HepG2 (cell line): ENCODE measurements at regions not wholly inside any gene's neighbourhood (a gene's known extent, or its start where the extent isn't known, plus 50 kb on each side); places are given as distances from the start of the nearest gene placed in this dataset.
"Not testable (repeated sequence)": the region's sequence is repeated elsewhere in the genome, so short reads cannot be mapped to it uniquely, and the experiment has no call there.

ENCODE experiments used
- ATAC-seq: fragments of 200-7000 bp; cut with Tn5 transposase; 3 replicates; pipeline ENCODE4 v1.9.1; 2020; ENCODE audit warnings: mild to moderate bottlenecking, moderate library complexity
- BruUV-seq: library from RNA; stranded (reverse); fragments of 400-500 nt; replicated peaks from 2 replicates; lab custom pipeline; 2021; lab: Mats Ljungman, UMichigan
- CTCF ChIA-PET: fragments of 300-600 bp; formaldehyde crosslinking; extraction: SDS; loops from one replicate; lab custom pipeline; 2021; ENCODE audit warnings: low total read pairs, inconsistent platforms, low intra/inter-chr PET ratio; lab: Yijun Ruan, JAX
- POLR2A ChIA-PET: fragments of 350-600 bp; sonication (Branson Sonifier 250); formaldehyde crosslinking; loops from one replicate; lab custom pipeline; 2020; ENCODE audit warnings: antibody characterized with exemption, inconsistent platforms; lab: Yijun Ruan, JAX
- DNase-seq: peaks from one replicate; pipeline ENCODE4 v3.0.0-alpha.2; 2015; ENCODE audit warnings: low spot score
- FAIRE-seq: peaks from 3 replicates; lab custom pipeline; 2011; peaks lifted over from hg19 to GRCh38; lab: Jason Lieb, UNC
- H2AFZ ChIP-seq: one replicate; pipeline ENCODE4 v1.6.1; 2011; ENCODE audit warnings: low read length, inconsistent platforms
- H3K27ac ChIP-seq: fragments of 300-600 bp; 3 replicates; pipeline ENCODE4 v1.8.0; 2011; ENCODE audit warnings: mixed run types, mild to moderate bottlenecking, mixed read lengths, low read length, inconsistent platforms; ENCODE audit not compliant: insufficient read depth; ENCODE audit errors: extremely low read length
- H3K27me3 ChIP-seq, 2 experiments: fragments of 200-600 bp in 1 of 2; 2 replicates in 1 of 2; 3 replicates in 1 of 2; pipeline versions ENCODE4 v1.6.0 to v1.8.0; 2011; ENCODE audit warnings: low read length in 2 of 2, mild to moderate bottlenecking in 2 of 2, moderate library complexity in 2 of 2, inconsistent platforms in 1 of 2; ENCODE audit not compliant: insufficient read depth in 2 of 2, control insufficient read depth in 1 of 2
- H3K36me3 ChIP-seq, 2 experiments: fragments of 200-600 bp in 1 of 2; replicated peaks in 1 of 2; 2 replicates in 1 of 2; 3 replicates in 1 of 2; pipeline versions ENCODE4 v1.5.1 to v1.8.0; 2011; ENCODE audit warnings: low read length in 2 of 2, inconsistent platforms in 1 of 2; ENCODE audit not compliant: insufficient read depth in 2 of 2, control insufficient read depth in 1 of 2
- H3K4me1 ChIP-seq: 2 replicates; pipeline ENCODE4 v1.5.1; 2012; ENCODE audit warnings: low read length, inconsistent platforms; ENCODE audit not compliant: insufficient read depth
- H3K4me2 ChIP-seq: 2 replicates; pipeline ENCODE4 v1.6.0; 2011; ENCODE audit warnings: low read depth, low read length, inconsistent platforms
- H3K4me3 ChIP-seq, 3 experiments: fragments of 200-600 bp in 1 of 3; sonication (generic), shearing (Covaris generic) in 1 of 3; replicated peaks in 1 of 3; 2 replicates each; pipeline ENCODE4 v1.5.1; 2011 to 2016; ENCODE audit warnings: low read length in 3 of 3, inconsistent platforms in 2 of 3, low read depth in 2 of 3, mild to moderate bottlenecking in 2 of 3, control low read depth in 1 of 3, mixed read lengths in 1 of 3; ENCODE audit not compliant: insufficient read depth in 1 of 3
- H3K79me2 ChIP-seq: one replicate; pipeline ENCODE4 v1.6.1; 2011; ENCODE audit warnings: low read length, inconsistent platforms; ENCODE audit not compliant: insufficient read depth
- H3K9ac ChIP-seq: 2 replicates; pipeline ENCODE4 v1.6.0; 2011; ENCODE audit warnings: mild to moderate bottlenecking, low read depth, low read length, inconsistent platforms; ENCODE audit not compliant: insufficient read depth
- H3K9me3 ChIP-seq: 2 replicates; pipeline ENCODE4 v1.5.1; 2012; ENCODE audit warnings: mild to moderate bottlenecking, low read length
- H4K20me1 ChIP-seq: 2 replicates; pipeline ENCODE4 v1.6.0; 2011; ENCODE audit warnings: inconsistent platforms, mild to moderate bottlenecking, low read length, moderate library complexity; ENCODE audit not compliant: insufficient read depth
- AGO2 ChIP-seq: fragments of 200-400 bp; formaldehyde crosslinking; optimal IDR thresholded peaks from 2 replicates; pipeline ENCODE3; 2017; ENCODE audit warnings: mild to moderate bottlenecking, low read depth, low read length, moderate library complexity
- DPF2 ChIP-seq: sonication (generic); formaldehyde crosslinking; IDR thresholded peaks from 2 replicates; pipeline ENCODE4 v1.4.0; 2020; ENCODE audit warnings: mild to moderate bottlenecking, low read depth, missing genetic modification reagents, borderline replicate concordance
- NFATC3 ChIP-seq: sonication (generic); formaldehyde crosslinking; IDR thresholded peaks from 2 replicates; pipeline ENCODE4 v1.5.1; 2020; ENCODE audit warnings: mild to moderate bottlenecking, missing genetic modification reagents
- SP140L ChIP-seq: sonication (generic); formaldehyde crosslinking; IDR thresholded peaks from 2 replicates; pipeline ENCODE4 v1.4.0; 2020; ENCODE audit warnings: missing genetic modification reagents, borderline replicate concordance
- ZMYM2 ChIP-seq: sonication (generic); formaldehyde crosslinking; IDR thresholded peaks from 2 replicates; pipeline ENCODE4 v1.8.0; 2022; ENCODE audit warnings: mild to moderate bottlenecking, missing genetic modification reagents
- ZMYM4 ChIP-seq: sonication (generic); formaldehyde crosslinking; IDR thresholded peaks from 2 replicates; pipeline ENCODE4 v1.8.1; 2023; ENCODE audit warnings: mild to moderate bottlenecking, missing genetic modification reagents
- WGBS: methylation state at CpG from one replicate; pipeline ENCODE4 v1.1.6; 2017; ENCODE audit warnings: low lambda C conversion rate; 5-methylcytosine and 5-hydroxymethylcytosine counted together
- in situ Hi-C: cut with HindIII; loops from 2 replicates; pipeline ENCODE4 v1.10.0; 2017; ENCODE audit warnings: low pct_unique_long_range_greater_than_20kb; ENCODE audit not compliant: extremely low pct_ligation_motif_present
- intact Hi-C: fragments of 100-400 bp; cut with micrococcal nuclease; formaldehyde crosslinking; loops from one replicate; pipeline ENCODE4 v1.10.0; 2022; ENCODE audit not compliant: unreplicated experiment
- TF ChIP-seq, protein P1 (sequence below): sonication (generic); formaldehyde crosslinking; IDR thresholded peaks from 2 replicates; pipeline ENCODE4 v1.9.0; 2022; ENCODE audit warnings: missing genetic modification reagents, mild to moderate bottlenecking, borderline replicate concordance

DNA sequence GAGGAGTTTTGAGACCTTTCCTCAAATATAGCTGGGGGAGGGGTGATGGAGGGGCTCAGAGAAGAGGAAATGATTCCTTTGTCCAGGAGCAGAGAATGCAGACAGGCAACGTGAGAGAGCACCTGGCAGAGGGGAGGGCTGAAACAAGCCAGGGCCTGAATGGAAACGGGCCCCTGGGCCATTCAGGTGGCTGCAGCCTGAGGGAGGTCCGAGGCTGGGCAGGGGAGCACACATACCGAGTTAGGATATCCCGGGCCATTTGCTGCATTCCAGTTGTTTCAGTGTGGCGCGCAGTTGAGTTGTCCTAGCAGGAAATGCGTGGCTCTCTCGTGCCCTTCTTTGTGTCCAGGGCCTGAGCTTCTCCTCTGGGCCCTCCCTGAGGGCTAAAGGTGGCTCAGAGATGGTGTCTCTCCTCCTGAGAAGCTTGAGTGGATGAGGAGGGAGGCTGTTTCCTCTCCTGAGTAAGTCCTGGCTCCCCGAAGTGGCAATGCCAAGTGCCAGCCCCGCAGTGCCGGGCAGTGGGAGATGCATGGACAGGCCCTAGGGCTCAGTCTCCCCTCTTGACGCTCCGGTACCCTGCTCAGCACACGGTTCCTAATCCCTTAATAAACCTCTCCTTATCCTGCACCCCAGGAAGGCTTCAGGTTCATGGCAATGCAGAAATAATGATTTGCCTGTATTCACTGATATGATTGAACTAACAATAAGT lies 85.5 kb upstream of the VRK1 start (continued):
- TF ChIP-seq AGO2 (no peak), SP140L (no peak)

DNA sequence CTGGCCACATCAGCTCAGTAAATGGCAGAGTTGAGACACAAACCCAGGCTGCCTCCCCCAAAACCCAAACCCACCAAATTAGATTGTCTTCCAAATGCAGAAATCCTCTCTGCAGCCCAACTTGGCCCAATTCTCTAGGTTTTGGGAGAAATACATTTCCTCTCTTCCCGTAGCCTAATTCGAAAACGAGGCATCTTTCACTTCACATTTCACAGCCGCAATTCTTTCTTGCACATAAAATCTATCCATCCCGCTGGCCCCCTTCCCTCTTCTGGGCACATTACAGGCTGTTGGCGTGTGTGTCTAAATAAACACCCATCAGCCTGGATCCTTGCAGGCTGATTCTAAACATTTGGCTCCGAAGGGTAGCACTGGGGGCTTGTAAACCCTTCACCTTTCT lies 83.8 kb upstream of the VRK1 start:
- in situ Hi-C loops: no loop called here
- intact Hi-C loops: no loop called here
- 7% methylated on average over 7 of the region's 7 CpGs for WGBS

DNA sequence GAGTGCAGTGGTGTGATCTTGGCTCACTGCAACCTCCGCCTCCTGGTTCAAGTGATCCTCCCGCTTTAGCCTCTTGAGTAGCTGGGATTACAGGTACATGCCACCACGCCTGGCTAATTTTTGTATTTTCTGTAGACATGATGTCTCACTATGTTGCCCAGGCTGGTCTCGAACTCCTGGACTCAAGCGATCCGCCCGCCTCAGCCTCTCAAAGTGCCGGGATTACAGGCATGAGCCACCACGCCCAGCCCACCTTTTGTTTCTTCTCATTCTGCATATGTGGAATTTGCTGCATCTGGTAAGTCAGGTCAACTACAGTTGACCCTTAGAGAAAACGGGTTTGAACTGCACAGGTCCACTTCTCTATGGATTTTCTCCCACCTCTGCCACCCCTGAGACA lies 82.6 kb upstream of the VRK1 start:
- ATAC-seq, intact Hi-C loops, H3K9ac ChIP-seq, BruUV-seq, H3K4me3 ChIP-seq, H3K36me3 ChIP-seq, POLR2A ChIA-PET, H3K4me2 ChIP-seq, H3K9me3 ChIP-seq, FAIRE-seq, H4K20me1 ChIP-seq, DNase-seq, H2AFZ ChIP-seq, CTCF ChIA-PET, H3K27ac ChIP-seq, H3K79me2 ChIP-seq, H3K4me1 ChIP-seq, in situ Hi-C loops: not testable (repeated sequence)
- H3K27me3 ChIP-seq: peaks cover 3 to 35% of the 10 kb centered on the region in 2 experiments; a peak in 4 of 5 replicates
- 27% methylated on average over 10 of the region's 10 CpGs for WGBS

More for the DNA sequence above, 83.8 kb upstream of the VRK1 start:
- Histone ChIP-seq H3K27me3 (peaks cover 3 to 35% of the 10 kb centered on the region in 2 experiments; a peak in 4 of 5 replicates), H3K4me3 (no peak overlapping the region), H3K36me3 (no peaks in the 10 kb centered on the region), H3K27ac (no peak overlapping the region), H3K4me2 (no peak overlapping the region), H3K4me1 (no peaks in the 10 kb centered on the region), H4K20me1 (no peaks in the 10 kb centered on the region), H3K9ac (no peak overlapping the region), H3K9me3 (no peaks in the 10 kb centered on the region), H2AFZ (no peak overlapping the region), H3K79me2 (no peaks in the 10 kb centered on the region)
- no peak for TF ChIP-seq ZMYM4 (CRISPR knock-in tag)
- TF ChIP-seq DPF2 (CRISPR knock-in tag): no peak
- no peak for TF ChIP-seq ZMYM2
- TF ChIP-seq, protein P1, sequence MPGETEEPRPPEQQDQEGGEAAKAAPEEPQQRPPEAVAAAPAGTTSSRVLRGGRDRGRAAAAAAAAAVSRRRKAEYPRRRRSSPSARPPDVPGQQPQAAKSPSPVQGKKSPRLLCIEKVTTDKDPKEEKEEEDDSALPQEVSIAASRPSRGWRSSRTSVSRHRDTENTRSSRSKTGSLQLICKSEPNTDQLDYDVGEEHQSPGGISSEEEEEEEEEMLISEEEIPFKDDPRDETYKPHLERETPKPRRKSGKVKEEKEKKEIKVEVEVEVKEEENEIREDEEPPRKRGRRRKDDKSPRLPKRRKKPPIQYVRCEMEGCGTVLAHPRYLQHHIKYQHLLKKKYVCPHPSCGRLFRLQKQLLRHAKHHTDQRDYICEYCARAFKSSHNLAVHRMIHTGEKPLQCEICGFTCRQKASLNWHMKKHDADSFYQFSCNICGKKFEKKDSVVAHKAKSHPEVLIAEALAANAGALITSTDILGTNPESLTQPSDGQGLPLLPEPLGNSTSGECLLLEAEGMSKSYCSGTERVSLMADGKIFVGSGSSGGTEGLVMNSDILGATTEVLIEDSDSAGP: no peak
- TF ChIP-seq NFATC3 (CRISPR knock-in tag): no peak
- ChIA-PET CTCF (no interaction called here), POLR2A (no interaction called here)
- DNase-seq (no peak), ATAC-seq (no peak), FAIRE-seq (no peak)
- no TSS peak for BruUV-seq
